ENCODE measurements at regions not wholly inside any gene's neighbourhood (a gene's known extent, or its start where the extent isn't known, plus 50 kb on each side); places are given as distances from the start of the nearest gene placed in this dataset.

DNA sequence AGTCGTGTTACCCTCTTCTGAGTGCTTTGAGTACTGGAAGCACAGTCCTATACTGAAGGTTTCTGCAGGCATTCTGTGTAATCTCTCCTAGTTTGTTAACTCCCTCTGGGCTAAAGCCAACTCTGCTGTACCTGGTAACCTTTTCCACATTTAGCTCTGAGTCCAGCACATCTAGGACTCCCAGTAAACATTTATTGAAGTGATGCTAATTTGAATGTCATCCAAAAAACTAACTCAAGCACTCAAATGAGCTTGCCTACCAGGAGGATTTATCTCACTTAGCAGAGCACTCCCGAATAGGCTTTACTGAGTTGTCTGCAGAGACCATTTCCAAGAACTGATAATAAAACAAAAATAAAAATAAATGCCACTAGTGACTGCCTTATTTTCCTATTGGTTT lies 79.5 kb upstream of the NFIB start:
- DNase-seq, result no peak

GRCh38 chr9:14391620-14392019 lies 77.7 kb upstream of the NFIB start:
- no peak for DNase-seq

GRCh38 chr9:14389657-14390056 lies 75.7 kb upstream of the NFIB start:
- DNase-seq, result no peak

DNA sequence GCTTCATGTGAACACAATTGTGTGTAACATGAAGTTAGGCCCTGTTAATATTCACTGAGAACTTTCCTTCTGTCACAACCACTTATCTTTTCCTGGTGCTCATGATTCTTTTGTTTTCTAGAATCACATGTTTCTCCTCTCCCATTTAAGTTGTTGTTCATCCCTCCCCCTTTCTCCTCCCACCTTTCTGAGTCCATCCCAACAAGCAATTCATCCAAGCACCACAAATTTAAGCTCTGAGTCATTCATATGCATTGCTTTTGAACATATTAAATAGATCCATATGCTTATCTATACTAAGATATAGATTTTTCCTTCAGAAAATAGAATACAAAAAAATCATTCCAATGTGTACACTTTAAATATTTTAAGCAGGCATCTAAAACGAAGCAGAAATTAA lies 75.2 kb upstream of the NFIB start:
- DNase-seq, result no peak

DNA sequence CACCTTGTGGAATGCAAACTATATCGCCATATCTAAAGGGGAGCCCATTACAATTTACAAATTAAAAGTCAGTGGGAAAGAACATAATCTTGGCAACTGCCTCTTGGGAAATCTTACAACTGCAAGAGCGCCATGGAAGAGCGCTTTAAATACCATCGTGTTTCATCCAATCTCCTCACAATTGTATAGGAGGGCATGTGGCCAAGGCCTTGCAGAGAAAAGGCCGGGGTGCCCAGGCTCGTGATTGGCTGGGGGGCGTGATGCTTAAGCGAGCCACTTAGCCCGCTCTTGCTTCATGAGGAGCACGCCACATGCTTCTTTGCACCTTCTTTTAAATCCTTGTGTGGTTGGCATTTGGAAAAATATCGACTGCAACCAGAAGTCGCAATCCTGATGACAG lies 69.8 kb upstream of the NFIB start:
- DNase-seq, result no peak

DNA sequence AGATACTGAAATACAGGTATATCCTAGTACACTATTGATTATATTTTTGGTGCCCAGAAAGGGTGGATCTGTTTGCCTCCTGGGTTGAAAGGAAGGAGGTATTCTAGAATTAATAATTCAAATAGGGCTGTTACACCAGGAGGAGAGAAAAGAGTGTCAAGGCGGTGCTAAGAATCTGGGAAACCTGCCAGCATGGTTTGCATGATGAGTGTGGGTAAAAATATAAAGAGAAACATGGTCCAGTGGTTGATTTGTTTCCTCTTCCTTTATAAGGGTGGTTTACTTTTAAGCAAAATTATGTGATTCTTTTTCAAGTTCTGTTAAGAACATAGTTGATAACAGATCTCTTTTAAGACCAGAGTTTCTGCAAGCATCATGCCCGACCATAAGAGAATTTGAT lies 69.4 kb upstream of the NFIB start:
- no peak for DNase-seq

DNA sequence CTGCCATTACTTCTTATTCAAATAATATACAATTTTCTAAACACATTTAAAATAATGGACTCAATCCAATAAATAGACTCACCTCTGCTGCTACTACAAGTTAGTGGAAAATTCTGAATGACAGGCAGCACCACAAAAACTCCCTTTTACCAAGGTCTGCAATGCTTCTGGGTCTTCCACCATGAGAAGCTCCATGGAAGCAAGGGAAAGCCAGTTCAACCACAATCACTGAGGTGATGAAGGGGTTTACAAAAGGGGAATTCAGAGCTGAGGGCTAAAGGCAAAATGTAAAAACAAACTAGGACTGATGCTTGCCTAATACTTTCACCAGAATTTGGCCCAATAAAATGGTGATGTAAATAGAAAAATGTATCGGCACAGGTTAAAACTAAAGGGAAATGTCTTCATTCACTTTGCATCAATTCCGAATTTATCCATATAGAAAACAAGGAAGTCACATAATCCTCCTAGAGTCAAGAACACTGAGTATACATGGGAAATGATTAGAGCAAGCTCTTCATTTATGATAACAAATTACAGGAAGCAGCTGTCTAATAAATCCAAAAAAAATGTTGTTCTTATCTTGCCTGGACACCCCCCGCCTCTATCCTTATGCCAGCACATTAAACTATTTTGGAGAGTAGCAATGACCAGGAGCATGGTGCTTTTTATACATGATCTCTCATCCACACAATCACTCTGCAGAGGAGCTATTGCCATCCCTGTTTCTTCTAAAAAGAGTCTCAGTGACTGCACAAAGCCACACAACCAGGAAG lies 66.3 kb upstream of the NFIB start:
- no peak for DNase-seq

DNA sequence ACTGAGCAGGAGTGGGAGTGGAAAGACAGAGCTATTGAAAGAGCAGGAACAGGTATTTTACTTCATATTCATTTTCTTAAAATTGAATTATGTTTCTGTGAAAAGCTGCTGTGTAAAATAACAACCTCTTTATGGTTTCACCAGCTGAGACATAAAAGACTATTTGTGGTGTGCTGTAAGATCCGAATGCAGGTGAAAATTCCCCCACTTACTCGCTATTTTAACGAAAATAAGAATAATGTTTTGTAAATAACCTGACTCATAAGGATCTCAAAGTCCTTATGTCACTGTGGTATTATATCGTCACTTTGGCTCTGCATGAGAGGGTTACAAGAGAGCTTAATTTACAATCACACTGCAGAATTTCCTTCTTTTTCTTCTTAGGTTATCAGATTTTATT lies 65.3 kb upstream of the NFIB start:
- DNase-seq, result no peak

GRCh38 chr9:14373706-14374105 lies 59.8 kb upstream of the NFIB start:
- no peak for DNase-seq

DNA sequence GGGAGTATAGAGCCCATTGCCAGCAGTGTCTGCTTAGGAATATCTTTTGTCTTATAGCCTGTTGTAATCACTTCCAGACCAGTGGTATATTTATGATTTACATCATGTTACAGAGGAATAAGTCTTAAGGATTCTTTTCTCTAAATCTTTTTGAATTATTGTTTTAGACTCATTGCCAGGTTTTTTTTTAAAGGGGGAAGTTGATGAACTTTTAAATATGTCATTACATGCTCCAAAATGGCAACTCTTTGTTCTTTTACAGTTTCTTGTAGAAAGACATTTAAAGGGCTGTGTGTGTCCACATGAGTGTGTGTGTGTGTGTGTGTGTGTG lies 59.4 kb upstream of the NFIB start:
- DNase-seq, result no peak

- DNase-seq, result no peak
These were observed 58.7 kb upstream of the NFIB start for GRCh38 chr9:14372437-14373335.

GRCh38 chr9:14369011-14369410 lies 55.1 kb upstream of the NFIB start:
- DNase-seq, result no peak

DNA sequence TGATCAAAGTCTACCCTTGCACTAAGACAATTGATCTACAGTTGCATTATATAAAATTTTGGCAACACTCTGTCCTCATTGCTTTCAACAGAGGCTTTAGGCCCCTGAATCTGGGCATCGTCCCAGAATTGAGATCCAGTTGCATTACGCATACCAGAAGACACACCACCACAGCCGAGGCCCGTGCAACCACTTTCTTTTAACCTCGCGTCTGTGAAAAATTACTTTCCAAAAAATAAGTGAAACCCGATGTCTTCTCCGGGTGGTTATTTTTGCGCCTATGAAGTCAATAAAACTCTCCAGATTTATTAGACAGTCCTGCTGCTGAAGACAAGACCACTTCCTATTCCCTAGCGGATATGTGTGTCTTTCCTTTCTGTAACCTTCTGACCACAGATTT lies 52.1 kb upstream of the NFIB start:
- DNase-seq, result no peak

GRCh38 chr9:14365670-14366069 lies 51.7 kb upstream of the NFIB start:
- no peak for DNase-seq
